NT2/D1 (cell line): ENCODE measurements at regions not wholly inside any gene's neighbourhood (a gene's known extent, or its start where the extent isn't known, plus 50 kb on each side); places are given as distances from the start of the nearest gene placed in this dataset.

Experiments used
- DNase-seq: peaks from one replicate; pipeline ENCODE4 v3.0.0-alpha.2; 2011; ENCODE audit warnings: low read depth, low spot score
- H3K27me3 ChIP-seq: 2 replicates; pipeline ENCODE4 v1.6.0; 2011; ENCODE audit warnings: mild to moderate bottlenecking; ENCODE audit not compliant: insufficient read length, insufficient read depth
- H3K36me3 ChIP-seq: 2 replicates; pipeline ENCODE4 v1.6.1; 2011; ENCODE audit warnings: mild to moderate bottlenecking, low read length, mixed read lengths; ENCODE audit not compliant: insufficient read depth, insufficient read length
- H3K4me1 ChIP-seq: 2 replicates; pipeline ENCODE4 v1.5.1; 2011; ENCODE audit not compliant: insufficient read depth, insufficient read length
- H3K4me3 ChIP-seq: 2 replicates; pipeline ENCODE4 v1.5.1; 2011; ENCODE audit warnings: low read depth; ENCODE audit not compliant: insufficient read length
- H3K9ac ChIP-seq: 2 replicates; pipeline ENCODE4 v1.6.0; 2011; ENCODE audit warnings: low read depth; ENCODE audit not compliant: insufficient read length
- H3K9me3 ChIP-seq: 2 replicates; pipeline ENCODE4 v1.5.1; 2011; ENCODE audit warnings: mild to moderate bottlenecking, low read length; ENCODE audit not compliant: insufficient read depth
- SUZ12 ChIP-seq: IDR thresholded peaks from 2 replicates; pipeline ENCODE4 v1.6.1; 2011; ENCODE audit not compliant: insufficient read length, insufficient read depth; ENCODE audit errors: extremely low read depth
- YY1 ChIP-seq: IDR thresholded peaks from 2 replicates; pipeline ENCODE4 v1.6.1; 2011; ENCODE audit not compliant: insufficient read length, insufficient read depth
- ZNF274 ChIP-seq: IDR thresholded peaks from 2 replicates; pipeline ENCODE4 v1.6.1; 2011; ENCODE audit warnings: mild to moderate bottlenecking, low read depth, low read length

DNA sequence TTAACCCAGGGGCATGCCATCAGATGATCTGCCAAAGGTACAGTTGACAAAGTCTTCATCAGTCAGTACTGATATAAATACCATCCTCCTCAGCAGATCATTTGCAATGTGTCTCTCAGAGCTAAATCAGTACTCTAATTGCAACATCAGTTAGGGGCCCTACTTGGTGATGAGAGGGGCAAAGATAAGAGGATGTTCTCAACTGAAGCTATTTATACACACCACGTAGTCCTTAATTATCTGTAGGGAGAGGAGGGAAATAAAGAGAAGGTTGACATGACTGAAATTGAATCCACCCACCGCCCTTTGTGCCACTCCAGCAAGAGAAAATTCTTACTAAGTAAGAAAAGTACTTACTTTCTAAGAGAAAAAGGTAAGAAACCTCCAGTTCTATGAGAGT, 157.8 kb upstream of the NUDT4 start:
- peaks cover 8% of the 10 kb centered on the region; the same call in 1 of the 2 replicates for H3K9me3 ChIP-seq
- H3K36me3 ChIP-seq = no peaks in the 10 kb centered on the region
- H3K4me1 ChIP-seq = no peaks in the 10 kb centered on the region
- no peaks in the 10 kb centered on the region for H3K27me3 ChIP-seq
- no peak for TF ChIP-seq SUZ12
- TF ChIP-seq ZNF274 = no peak
- no peak for TF ChIP-seq YY1
- DNase-seq = no peak
- no peak overlapping the region for H3K9ac ChIP-seq
- no peak overlapping the region for H3K4me3 ChIP-seq

GRCh38 chr12:93221841-93222240, 155.9 kb upstream of the NUDT4 start:
- H3K9ac ChIP-seq = no peak overlapping the region
- no peaks in the 10 kb centered on the region for H3K27me3 ChIP-seq
- no peaks in the 10 kb centered on the region for H3K36me3 ChIP-seq
- H3K4me3 ChIP-seq = no peak overlapping the region
- TF ChIP-seq ZNF274 (no peak), YY1 (no peak), SUZ12 (no peak)
- peaks cover 4% of the 10 kb centered on the region; the same call in 1 of the 2 replicates for H3K9me3 ChIP-seq
- no peak for DNase-seq
- no peaks in the 10 kb centered on the region for H3K4me1 ChIP-seq

DNA sequence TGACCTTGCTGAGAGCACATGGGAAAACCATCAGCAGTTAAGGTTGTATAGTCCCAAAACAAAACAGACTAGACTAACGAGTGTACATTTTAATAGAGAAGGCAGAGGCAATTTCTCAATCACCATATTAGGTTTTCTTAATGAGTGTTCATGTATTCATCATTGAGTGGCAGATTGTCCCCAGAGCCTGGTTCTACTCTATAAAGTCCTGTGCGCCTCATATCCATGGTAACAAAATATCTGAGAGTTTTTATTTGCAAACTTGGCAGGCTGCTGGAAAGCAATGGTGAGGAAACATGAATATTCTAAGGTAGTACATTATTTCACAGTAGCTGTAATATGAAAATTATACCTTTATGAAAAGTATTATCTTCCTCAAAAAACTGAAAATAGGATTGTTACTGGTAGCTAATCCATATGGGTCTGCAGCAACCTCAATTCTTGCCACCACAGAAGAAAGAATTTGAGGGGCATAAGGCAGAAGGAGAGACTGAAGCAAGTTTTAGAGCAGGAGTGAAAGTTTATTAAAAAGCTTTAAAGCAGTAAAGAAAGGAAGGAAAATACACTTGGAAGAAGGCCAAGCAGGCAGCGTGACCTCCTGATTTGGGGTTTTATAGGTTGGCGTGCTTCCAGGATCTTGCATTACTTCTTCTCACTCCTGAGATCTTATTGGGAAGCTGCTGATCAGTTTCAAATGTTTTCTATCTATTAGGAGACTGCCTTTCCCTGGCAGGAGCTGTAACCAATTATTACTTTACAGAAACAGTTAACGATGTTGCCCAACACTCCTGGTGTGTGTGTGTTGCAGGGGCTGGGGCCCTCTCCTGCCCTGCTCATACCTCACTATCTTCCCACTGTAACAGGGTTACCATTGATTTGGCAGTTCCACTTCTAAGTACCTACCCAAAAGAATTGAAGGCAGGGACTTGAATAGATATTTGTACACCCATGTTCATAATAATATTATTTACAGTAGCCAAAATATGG, 154.0 kb upstream of the NUDT4 start:
- Histone ChIP-seq H3K4me3 (no peak overlapping the region), H3K9ac (no peak overlapping the region), H3K27me3 (no peaks in the 10 kb centered on the region), H3K36me3 (no peaks in the 10 kb centered on the region), H3K4me1 (no peaks in the 10 kb centered on the region), H3K9me3 (peaks cover 4% of the 10 kb centered on the region; the same call in 1 of the 2 replicates)
- no peak for DNase-seq
- TF ChIP-seq SUZ12 = no peak

GRCh38 chr12:93225094-93225493, 152.6 kb upstream of the NUDT4 start:
- H3K9me3 ChIP-seq = peaks cover 4% of the 10 kb centered on the region; the same call in 1 of the 2 replicates
- H3K9ac ChIP-seq = no peak overlapping the region
- TF ChIP-seq SUZ12 (no peak), ZNF274 (no peak), YY1 (no peak)
- no peak overlapping the region for H3K4me3 ChIP-seq
- no peaks in the 10 kb centered on the region for H3K36me3 ChIP-seq
- no peaks in the 10 kb centered on the region for H3K4me1 ChIP-seq
- no peak for DNase-seq
- no peaks in the 10 kb centered on the region for H3K27me3 ChIP-seq

DNA sequence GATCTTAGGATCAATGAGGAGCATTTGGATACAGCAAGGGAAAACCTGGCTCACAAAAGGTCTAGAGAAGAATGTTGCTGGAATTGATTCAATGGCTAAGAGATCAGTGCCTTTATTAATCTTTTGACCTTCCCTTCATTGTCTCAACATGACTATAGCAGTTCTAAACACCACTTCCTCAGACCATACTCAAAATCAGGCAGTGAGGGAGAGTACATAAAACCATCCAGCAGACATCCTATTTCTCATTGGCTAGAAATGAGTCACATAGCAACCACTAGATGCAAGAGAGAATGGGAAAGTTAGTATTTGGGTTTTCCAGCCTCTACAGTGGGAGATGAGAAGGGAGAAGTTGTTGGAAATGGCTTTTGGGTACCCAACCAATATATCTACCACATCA, 151.4 kb upstream of the NUDT4 start:
- H3K9me3 ChIP-seq = peaks cover 4% of the 10 kb centered on the region; the same call in 1 of the 2 replicates
- no peak for TF ChIP-seq YY1
- H3K27me3 ChIP-seq = no peaks in the 10 kb centered on the region
- H3K36me3 ChIP-seq = no peaks in the 10 kb centered on the region
- no peak for DNase-seq
- H3K4me3 ChIP-seq = no peak overlapping the region
- no peaks in the 10 kb centered on the region for H3K4me1 ChIP-seq
- no peak overlapping the region for H3K9ac ChIP-seq

GRCh38 chr12:93229494-93230325, 148.0 kb upstream of the NUDT4 start:
- no peaks in the 10 kb centered on the region for H3K36me3 ChIP-seq

DNA sequence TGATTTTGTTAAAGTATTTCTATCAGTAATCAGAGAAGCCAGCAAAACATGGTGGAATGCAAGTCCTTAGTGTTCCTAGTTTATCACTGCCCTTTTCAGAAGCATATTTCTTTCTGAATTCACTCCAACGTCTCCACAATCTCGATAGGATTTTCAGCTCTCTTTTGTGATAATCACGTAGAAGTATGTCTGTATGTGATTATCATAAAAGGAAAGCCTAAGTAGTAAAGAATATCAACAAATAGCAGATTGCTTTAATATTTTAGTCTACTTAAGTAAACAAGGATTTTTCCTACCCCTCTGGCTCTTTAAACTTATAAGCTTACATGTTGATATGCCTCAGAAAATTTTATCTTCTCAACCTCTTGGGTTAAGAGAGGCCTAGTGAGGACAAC, 147.4 kb upstream of the NUDT4 start:
- Histone ChIP-seq H3K4me3 (no peak overlapping the region), H3K27me3 (no peaks in the 10 kb centered on the region), H3K36me3 (no peaks in the 10 kb centered on the region), H3K4me1 (no peaks in the 10 kb centered on the region), H3K9ac (no peak overlapping the region), H3K9me3 (no peaks in the 10 kb centered on the region)
- TF ChIP-seq SUZ12 (no peak), YY1 (no peak), ZNF274 (no peak)
- no peak for DNase-seq

More at GRCh38 chr12:93229494-93230325, 148.0 kb upstream of the NUDT4 start:
- no peak overlapping the region for H3K4me3 ChIP-seq
- no peak for DNase-seq
- TF ChIP-seq ZNF274 (no peak), SUZ12 (no peak)
- H3K4me1 ChIP-seq = no peaks in the 10 kb centered on the region
- H3K9me3 ChIP-seq = no peaks in the 10 kb centered on the region
- no peak overlapping the region for H3K9ac ChIP-seq
- H3K27me3 ChIP-seq = no peaks in the 10 kb centered on the region
